ENCODE measurements at regions not wholly inside any gene's neighbourhood (a gene's known extent, or its start where the extent isn't known, plus 50 kb on each side); places are given as distances from the start of the nearest gene placed in this dataset.

DNA sequence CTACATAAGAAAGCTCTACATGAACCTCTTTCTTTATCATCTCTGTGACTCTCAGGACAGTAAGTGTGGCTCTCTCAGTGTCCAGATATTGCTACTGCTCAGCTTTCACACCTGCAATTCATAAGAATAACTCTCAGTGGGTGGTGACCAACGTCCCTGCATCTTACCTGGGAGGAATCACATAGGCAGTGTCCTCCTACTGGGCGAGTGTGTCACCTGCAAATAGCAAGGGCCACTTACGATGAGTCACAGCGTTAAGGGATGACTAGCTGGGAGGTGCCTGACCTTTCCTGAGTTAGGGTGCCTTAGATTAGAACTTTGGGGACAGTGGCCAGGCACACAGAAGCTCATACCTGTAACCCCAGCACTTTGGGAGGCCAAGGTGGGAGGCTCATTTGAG is 90.8 kb upstream of the C3orf80 start:
- TF ChIP-seq, protein P1, sequence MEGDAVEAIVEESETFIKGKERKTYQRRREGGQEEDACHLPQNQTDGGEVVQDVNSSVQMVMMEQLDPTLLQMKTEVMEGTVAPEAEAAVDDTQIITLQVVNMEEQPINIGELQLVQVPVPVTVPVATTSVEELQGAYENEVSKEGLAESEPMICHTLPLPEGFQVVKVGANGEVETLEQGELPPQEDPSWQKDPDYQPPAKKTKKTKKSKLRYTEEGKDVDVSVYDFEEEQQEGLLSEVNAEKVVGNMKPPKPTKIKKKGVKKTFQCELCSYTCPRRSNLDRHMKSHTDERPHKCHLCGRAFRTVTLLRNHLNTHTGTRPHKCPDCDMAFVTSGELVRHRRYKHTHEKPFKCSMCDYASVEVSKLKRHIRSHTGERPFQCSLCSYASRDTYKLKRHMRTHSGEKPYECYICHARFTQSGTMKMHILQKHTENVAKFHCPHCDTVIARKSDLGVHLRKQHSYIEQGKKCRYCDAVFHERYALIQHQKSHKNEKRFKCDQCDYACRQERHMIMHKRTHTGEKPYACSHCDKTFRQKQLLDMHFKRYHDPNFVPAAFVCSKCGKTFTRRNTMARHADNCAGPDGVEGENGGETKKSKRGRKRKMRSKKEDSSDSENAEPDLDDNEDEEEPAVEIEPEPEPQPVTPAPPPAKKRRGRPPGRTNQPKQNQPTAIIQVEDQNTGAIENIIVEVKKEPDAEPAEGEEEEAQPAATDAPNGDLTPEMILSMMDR (conservative IDR thresholded peaks at IDR 0.05), result no peak
- Mint-ChIP-seq H3K9me3 (no peaks in the 10 kb centered on the region; a peak in 1 of 5 replicates), H3K27ac (peak overlapping the region in 2 of 3 experiments; percentile 41 to 65; a peak in 2 of 7 replicates), H3K4me1 (peaks cover 7% of the 10 kb centered on the region in 2 experiments), H3K4me3 (no peak overlapping the region), H3K36me3 (ENCODE audit: insufficient read depth in 1 of 3, low read depth in 3 of 3) (no peaks in the 10 kb centered on the region), H3K27me3 (ENCODE audit: low read depth) (no peaks in the 10 kb centered on the region)
- Histone ChIP-seq H2BK5ac (ENCODE audit: insufficient read length, low read length) (no peak overlapping the region), H3K14ac (ENCODE audit: insufficient read depth, low read length) (no peak overlapping the region), H3K56ac (ENCODE audit: insufficient read length, low read depth, low read length) (no peak overlapping the region), H4K91ac (ENCODE audit: insufficient read length, low read depth, low read length) (no peak overlapping the region), H3K23me2 (ENCODE audit: insufficient read length, low read depth, low read length, poor library complexity, severe bottlenecking) (no peaks in the 10 kb centered on the region), H3K79me1 (ENCODE audit: insufficient read depth, low read depth, low read length, poor library complexity, severe bottlenecking) (no peaks in the 10 kb centered on the region), H3K9ac (ENCODE audit: extremely low read depth, insufficient read length, low read length) (no peak overlapping the region), H3K18ac (ENCODE audit: insufficient read length, low read depth, low read length) (no peak overlapping the region), H3K23ac (ENCODE audit: insufficient read length, low read depth, low read length) (no peak overlapping the region), H3T11ph (ENCODE audit: low read length) (no peak overlapping the region), H3K9me3 (ENCODE audit: control insufficient read depth, low read depth, low read length) (no peaks in the 10 kb centered on the region), H2BK12ac (ENCODE audit: insufficient read length, low read depth, low read length) (no peak overlapping the region), H2BK120ac (ENCODE audit: low read depth, low read length, poor library complexity, severe bottlenecking) (no peak overlapping the region), H2AFZ (ENCODE audit: low read length) (no peak overlapping the region), H3K4me1 (ENCODE audit: insufficient read depth, low read length) (no peaks in the 10 kb centered on the region), H2BK15ac (ENCODE audit: low read depth, low read length) (no peak overlapping the region), H3K27ac (ENCODE audit: insufficient read length, low read depth, low read length) (no peak overlapping the region), H3K79me2 (ENCODE audit: insufficient read depth, low read length) (no peaks in the 10 kb centered on the region), H2BK20ac (ENCODE audit: low read depth, low read length, poor library complexity, severe bottlenecking) (no peak overlapping the region), H4K20me1 (ENCODE audit: control insufficient read depth, insufficient read depth, insufficient read length) (no peaks in the 10 kb centered on the region), H3K4me2 (ENCODE audit: insufficient read depth, insufficient read length, low read length) (no peak overlapping the region), H4K8ac (replicated peaks; ENCODE audit: insufficient read length, low read depth, low read length) (no peak overlapping the region), H3K4ac (ENCODE audit: low read depth, low read length) (no peak overlapping the region), H2AK5ac (ENCODE audit: insufficient read length, low read length) (no peak overlapping the region), H3K27me3 (ENCODE audit: insufficient read depth, low read length) (no peaks in the 10 kb centered on the region), H4K5ac (ENCODE audit: insufficient read length, low read depth, low read length) (no peak overlapping the region)
- no CpG with 5 or more reads among the region's 4 CpGs for WGBS (ENCODE audit: extremely low coverage, insufficient read length, low lambda C conversion rate)
- DNase-seq, result peak; percentile 37
